Urinary bladder (tissue), 3 donors: ENCODE measurements at regions not wholly inside any gene's neighbourhood (a gene's known extent, or its start where the extent isn't known, plus 50 kb on each side); places are given as distances from the start of the nearest gene placed in this dataset.

ENCODE experiments used
- DNase-seq: peaks from one replicate; pipeline ENCODE4 v3.0.0-alpha.2; 2015; ENCODE audit errors: extremely low spot score
- H3K27ac ChIP-seq: one replicate; pipeline ENCODE4 v1.5.1; 2013; ENCODE audit warnings: low read depth, mild to moderate bottlenecking, moderate library complexity
- H3K36me3 ChIP-seq: one replicate; pipeline ENCODE4 v1.6.1; 2013; ENCODE audit warnings: mild to moderate bottlenecking, moderate library complexity; ENCODE audit not compliant: insufficient read depth
- H3K4me1 ChIP-seq: one replicate; pipeline ENCODE4 v1.6.1; 2013; ENCODE audit warnings: mild to moderate bottlenecking, moderate library complexity; ENCODE audit not compliant: insufficient read depth
- H3K4me3 ChIP-seq: one replicate; pipeline ENCODE4 v1.5.1; 2013; ENCODE audit warnings: low read depth, low read length
- WGBS: extraction: QIAGEN DNeasy Blood & Tissue Kit; methylation state at CpG from one replicate; pipeline ENCODE4 v1.1.7; 2013; 5-methylcytosine and 5-hydroxymethylcytosine counted together
- donor health status: healthy with polysubstance abuse.
- donor health status: healthy.

DNA sequence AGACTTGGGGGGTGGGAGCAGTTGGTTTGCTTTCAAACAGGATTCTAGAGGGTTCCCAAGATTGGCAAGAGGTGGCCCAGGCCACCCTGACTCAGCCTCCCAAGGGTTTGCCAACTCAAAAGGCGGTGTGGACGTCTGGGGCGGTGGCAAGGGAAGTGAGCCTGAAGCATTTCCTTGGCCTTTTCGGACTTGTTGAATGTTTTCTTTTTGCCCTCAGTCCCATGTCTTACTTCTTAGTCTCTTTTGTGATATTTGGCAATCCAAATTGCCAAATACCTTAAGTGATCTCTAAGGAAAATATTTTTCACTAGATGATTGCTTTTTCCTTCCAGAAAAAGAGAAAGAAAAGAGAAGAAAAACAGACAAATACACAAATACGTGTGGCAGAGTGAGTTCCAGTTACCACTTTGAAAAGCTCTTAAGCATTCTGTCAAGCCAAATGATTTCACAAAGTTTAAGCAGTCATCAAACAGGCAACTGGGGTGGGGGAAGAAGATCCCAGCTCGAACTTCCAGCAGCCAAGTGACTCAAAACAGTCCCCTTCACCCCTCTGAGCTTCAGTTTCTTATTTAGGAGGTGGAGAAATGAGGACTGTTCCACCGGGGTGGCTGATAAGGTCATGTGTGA, 374.6 kb upstream of the USP24 start:
- Histone ChIP-seq H3K4me3 (no peak overlapping the region), H3K27ac (no peak overlapping the region), H3K4me1 (no peaks in the 10 kb centered on the region), H3K36me3 (no peaks in the 10 kb centered on the region)
- WGBS = 60% methylated on average over 7 of the region's 7 CpGs
- DNase-seq = no peak

DNA sequence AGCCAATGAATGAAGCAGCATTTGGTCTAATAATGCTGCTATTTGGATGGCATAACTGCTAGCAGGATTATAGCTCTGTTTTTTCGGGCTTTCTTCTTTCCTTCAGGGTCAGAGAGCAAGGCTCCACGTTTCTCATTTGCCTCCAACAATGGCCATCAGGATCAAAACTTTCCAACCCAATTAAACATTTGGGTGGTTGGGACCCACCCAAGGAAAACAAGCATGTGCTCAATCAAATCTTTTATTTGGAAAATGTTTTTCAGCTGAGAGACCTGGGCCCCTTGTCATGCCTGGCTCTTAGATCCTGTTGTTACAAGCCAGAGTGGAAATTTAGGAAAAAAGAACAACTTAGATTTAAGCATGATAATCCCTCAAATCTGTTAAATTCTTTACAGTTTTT, 373.1 kb upstream of the USP24 start:
- no peak for DNase-seq
- 59% methylated on average over 2 of the region's 2 CpGs for WGBS
- Histone ChIP-seq H3K27ac (no peak overlapping the region), H3K4me1 (no peaks in the 10 kb centered on the region), H3K4me3 (no peak overlapping the region), H3K36me3 (no peaks in the 10 kb centered on the region)

DNA sequence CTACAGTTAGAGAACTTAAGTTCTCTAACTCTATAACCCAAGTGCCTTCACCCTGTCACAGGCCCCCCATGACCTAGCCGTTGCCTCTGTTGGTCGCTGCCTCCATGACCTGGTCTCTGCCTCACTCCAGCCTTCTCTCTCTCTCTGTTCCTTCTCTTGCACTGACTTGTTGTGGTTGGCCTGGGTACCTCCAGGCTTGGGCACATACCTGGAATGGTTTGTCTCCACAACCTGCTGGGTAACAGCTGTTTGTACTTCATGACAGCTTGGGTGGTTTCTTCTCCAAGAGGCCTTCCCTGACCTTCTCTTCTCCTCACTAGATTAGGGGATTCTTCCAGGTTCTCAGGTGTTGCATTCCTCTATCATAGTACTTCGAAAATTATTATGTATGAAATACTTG, 371.6 kb upstream of the USP24 start:
- H3K4me3 ChIP-seq = no peak overlapping the region

DNA sequence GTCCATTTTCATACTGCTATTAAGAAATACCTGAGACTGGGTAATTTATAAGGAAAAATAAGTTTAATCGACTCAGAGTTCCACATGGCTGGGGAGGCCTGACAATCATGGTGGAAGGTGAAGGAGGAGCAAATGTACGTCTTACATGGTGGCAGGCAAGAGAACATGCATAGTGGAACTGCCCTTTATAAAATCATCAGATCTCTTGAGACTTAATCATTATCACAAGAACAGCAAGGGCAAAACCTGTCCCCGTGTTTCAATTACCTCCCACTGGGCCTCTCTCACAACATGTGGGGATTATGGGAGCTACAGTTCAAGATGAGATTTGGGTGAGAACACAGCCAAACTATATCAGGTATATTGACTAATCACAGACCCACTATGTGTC, 370.2 kb upstream of the USP24 start:
- no peaks in the 10 kb centered on the region for H3K4me1 ChIP-seq
- DNase-seq = no peak
- WGBS = 91% methylated on average over 3 of the region's 3 CpGs
- H3K27ac ChIP-seq = no peak overlapping the region
- no peak overlapping the region for H3K4me3 ChIP-seq
- no peaks in the 10 kb centered on the region for H3K36me3 ChIP-seq

More for the DNA sequence above, 371.6 kb upstream of the USP24 start:
- Histone ChIP-seq H3K36me3 (no peaks in the 10 kb centered on the region), H3K27ac (no peak overlapping the region), H3K4me1 (no peaks in the 10 kb centered on the region)
- 96% methylated on average over 3 of the region's 3 CpGs for WGBS
- DNase-seq = no peak

DNA sequence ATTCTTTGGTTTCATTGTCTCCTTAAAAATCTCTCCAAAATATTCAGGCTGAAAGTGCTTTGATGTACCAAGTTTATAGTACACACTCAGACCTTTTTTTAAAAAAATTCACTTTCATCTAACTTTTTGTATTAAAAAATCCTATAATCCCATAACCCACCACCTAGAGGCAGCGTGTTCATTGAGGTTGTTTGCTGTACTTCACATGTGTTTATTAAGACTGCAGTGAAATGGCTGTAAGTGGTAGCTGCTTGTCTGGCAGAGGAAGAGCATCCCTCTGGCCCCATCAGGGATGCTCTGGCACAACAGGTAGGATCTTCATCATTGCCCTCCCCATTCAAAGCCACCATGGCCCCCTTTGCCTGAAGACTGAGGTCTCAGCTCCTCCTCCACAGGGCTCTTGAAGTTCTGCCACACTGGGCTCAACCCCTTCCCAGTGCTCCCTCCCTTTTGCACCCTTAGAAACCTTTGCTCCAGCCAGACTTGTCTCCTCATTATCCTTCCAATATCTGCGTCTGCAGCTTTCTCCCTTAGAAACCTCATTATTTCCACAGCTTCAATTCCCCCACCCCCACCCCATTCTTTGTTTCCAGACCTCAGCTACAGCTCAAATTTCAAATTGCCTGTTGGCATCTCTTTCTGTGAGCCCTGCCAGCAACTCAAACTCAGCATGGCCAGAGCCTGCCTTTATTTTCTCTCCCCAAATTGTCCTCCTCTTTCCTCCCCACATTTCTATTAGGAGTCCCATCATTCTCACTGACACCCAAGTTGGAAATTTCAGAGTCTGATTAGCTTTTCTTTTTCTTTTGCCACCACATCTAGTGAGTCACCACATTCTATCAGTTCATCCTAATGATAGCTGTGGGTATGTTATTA, 369.6 kb upstream of the USP24 start:
- no peak overlapping the region for H3K4me3 ChIP-seq
- peak; percentile 46 for DNase-seq
- H3K4me1 ChIP-seq = no peaks in the 10 kb centered on the region
- H3K27ac ChIP-seq = no peak overlapping the region
- H3K36me3 ChIP-seq = no peaks in the 10 kb centered on the region
- 54% methylated on average over 2 of the region's 2 CpGs for WGBS

DNA sequence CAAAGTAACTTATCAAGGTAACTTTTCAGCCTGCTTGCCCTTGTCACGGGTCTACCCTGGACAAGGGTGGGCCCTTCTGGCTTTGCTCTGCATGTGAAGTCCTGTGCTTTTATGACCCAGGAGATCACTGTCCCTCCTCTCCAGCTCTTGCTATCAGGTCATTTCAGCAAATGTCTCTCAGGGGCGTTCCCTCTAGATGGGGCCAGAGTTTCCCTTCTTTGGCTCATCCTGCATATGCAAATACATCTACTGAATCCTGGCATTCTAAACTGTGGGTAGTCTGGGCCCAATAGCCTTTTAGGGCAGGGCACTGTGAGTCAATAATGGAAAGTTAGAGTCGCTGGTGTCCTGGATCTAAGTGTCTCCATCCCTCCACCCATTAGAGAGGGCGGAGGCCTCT, 366.9 kb upstream of the USP24 start:
- DNase-seq = no peak
- 94% methylated on average over 4 of the region's 4 CpGs for WGBS
- Histone ChIP-seq H3K27ac (no peak overlapping the region), H3K4me1 (no peaks in the 10 kb centered on the region), H3K4me3 (no peak overlapping the region), H3K36me3 (no peaks in the 10 kb centered on the region)

DNA sequence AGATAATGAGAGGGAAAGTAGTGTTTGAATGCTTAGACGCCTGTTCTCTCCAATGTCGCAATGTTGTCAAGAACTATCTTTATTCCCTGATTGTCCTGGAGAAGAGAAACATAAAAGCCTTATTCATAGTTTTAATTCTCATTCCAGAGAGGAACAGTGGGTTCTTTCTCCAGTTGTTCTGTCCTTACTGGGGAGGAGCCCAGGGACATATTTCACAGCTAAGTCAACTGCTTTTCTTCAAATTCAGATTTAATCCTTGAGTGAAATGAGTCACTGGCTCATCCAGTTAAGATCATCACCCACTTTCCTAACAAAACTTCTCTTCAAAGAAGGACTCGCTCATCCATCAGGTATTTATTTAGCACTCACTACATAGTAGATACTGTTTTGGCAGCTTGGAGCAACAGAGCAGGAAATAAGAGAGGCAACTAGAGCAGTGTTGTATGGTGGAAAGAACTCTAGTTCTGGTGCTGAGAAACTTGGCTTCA, 365.7 kb upstream of the USP24 start:
- Histone ChIP-seq H3K36me3 (no peaks in the 10 kb centered on the region), H3K4me1 (no peaks in the 10 kb centered on the region), H3K27ac (no peak overlapping the region), H3K4me3 (no peak overlapping the region)
- peak; percentile 39 for DNase-seq
- 49% methylated on average over 3 of the region's 3 CpGs for WGBS

DNA sequence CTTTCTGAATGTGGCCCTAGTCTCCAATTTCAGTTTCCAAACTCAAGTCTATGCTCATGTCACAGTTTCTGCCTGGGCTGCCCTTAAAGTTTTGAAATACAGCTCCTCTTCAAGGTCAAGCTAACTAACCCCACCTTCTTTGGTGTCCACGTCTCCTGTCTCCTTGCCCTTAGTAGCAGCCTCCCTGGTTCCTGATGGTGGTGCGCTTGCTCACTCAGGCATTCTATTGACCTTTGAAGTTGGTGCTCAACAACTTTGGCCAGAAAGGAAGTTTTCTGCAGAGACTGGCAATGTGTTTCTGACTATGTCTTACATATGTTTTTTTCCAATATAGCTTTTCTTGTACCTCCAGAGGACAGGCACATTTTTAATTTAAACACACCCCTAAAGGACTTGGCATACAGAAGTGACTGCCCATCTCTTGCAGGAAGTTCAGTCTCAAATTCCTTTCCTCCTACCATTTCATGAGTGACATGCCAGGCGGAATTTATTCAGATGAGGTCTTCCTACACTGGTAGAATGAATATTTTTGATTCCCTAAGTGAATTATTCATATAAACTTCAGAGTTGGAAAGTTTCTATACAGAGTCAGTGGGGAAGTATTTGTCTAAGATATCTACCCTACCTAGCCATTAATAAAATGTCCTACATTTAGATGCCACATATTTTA, 364.3 kb upstream of the USP24 start:
- H3K4me1 ChIP-seq = no peaks in the 10 kb centered on the region
- no peaks in the 10 kb centered on the region for H3K36me3 ChIP-seq
- DNase-seq = no peak
- 97% methylated on average over 3 of the region's 3 CpGs for WGBS
- no peak overlapping the region for H3K4me3 ChIP-seq
- no peak overlapping the region for H3K27ac ChIP-seq

DNA sequence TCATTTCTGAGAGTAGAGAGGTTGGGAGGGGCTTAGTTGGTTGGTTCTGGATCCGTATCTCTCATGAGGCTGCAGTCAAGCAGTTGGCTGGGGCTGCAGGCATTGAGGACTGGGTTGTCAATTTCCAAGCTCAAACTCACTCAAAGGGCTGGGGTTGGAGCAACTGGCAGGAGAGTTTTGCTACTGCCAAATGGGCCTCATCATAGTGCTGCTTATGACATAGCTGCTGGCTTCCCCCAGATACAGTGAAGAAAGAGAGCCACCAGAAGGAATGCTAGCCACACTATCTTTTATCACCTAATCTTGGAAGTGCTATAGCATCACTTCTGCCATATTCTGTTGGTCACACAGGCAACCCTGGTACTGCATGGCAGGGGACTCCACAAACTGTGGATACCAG, 363.5 kb upstream of the USP24 start:
- H3K36me3 ChIP-seq = no peaks in the 10 kb centered on the region
- no peak overlapping the region for H3K4me3 ChIP-seq
- no peak for DNase-seq
- no peak overlapping the region for H3K27ac ChIP-seq
- H3K4me1 ChIP-seq = no peaks in the 10 kb centered on the region
- 91% methylated on average over 1 of the region's 1 CpG for WGBS

DNA sequence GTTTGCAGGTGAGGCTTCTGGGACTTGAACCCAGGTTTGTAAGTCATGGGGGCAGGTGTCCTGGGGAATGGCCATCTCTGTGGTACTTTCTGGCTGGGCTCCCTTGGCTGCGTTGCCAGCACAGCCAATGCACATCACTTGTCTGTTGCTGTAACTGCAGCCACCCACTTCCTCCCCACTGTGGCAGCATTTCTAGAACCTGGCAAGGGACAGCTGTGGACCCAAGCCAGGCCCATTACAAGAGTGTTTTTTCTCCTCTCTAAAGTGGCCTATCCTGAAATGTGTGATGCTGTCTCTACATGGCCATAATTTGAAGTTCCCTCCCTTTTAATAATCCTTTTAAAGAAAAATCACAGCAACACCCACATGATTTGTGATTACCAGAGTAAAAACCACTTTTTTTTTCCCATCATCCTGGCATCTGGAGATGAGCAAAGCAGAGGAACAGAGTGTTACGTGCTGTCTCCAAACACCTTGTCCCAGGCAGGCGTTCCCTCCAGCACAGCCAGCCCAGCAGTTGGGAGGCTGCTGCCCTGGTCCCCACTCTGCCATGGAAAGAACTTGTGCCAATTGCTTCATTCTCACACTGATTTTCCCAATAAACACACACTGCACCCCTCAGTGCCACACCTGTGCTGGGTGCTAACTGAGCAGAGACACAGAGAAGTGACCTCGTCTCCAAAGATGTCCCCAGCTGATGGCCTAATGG, 360.6 kb upstream of the USP24 start:
- no peak overlapping the region for H3K27ac ChIP-seq
- 80% methylated on average over 4 of the region's 4 CpGs for WGBS
- H3K4me3 ChIP-seq = no peak overlapping the region
- no peaks in the 10 kb centered on the region for H3K36me3 ChIP-seq
- H3K4me1 ChIP-seq = no peaks in the 10 kb centered on the region
- DNase-seq = no peak

DNA sequence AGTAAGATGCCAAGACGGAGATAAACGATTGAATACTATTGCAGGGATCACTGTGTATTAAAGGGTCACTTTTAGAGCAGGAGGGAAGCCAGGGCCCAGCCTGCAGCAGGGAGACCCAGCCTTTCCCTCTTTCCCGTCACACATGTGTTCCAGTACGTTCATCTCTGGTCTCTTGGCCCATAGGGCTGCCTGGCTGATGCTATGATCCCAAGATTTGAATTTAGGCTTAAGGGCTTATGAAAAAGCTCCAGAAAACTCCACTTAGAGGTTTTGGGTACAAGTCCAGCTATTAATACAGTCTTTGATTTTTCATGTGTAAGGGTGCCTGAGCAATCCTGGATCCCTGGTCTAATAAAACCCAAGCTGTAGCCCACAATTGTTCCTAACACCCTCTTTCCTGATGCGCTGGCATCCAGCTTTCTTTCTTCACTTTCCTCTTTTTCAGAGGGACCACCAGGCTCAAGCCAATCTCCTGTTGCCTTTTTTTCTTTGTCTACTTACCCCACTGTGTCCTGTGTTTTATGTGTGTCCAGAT, 359.6 kb upstream of the USP24 start:
- Histone ChIP-seq H3K4me3 (no peak overlapping the region), H3K4me1 (no peaks in the 10 kb centered on the region), H3K27ac (no peak overlapping the region), H3K36me3 (no peaks in the 10 kb centered on the region)
- DNase-seq = no peak
- 80% methylated on average over 5 of the region's 5 CpGs for WGBS

DNA sequence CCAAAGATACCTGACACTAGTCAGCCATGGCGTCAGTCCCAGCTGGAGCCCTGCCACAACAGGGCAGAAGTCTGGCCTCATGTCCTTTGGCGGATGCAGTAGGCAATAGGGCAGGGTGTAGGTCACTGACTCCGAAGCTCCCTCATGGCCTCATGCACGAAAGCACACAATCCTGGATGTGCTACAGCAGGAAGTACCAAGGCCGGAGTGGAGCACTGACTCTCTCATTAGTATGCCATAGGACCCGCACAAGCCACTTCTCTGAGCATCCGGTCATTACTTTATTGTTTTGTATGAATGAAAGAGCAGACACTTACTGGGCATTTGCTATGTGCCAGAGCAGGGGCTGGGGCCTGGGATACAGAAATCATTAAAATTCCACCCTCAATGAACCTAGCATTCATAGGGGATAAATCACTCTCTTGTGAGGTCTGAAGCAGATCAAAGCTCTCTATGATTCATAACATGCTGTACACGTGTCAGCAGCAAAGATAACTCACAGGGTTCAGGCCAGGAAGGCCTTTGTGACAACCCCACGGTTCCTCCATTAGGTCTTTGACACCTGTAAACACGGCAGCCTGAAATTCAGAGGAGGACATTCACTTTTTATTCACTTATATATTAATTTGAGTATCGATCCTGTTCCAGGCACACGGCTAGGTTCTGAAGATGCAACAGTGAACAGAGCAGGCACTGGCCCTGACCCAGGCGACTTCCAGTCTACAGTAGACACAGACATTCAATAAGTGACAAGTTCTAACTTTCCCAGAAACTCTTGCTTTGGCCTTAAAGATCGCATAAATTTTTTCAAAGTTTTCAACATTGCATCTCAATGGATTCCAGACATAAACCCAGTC, 357.9 kb upstream of the USP24 start:
- WGBS = 89% methylated on average over 14 of the region's 14 CpGs
- H3K36me3 ChIP-seq = no peaks in the 10 kb centered on the region
- no peaks in the 10 kb centered on the region for H3K4me1 ChIP-seq
- no peak for DNase-seq
- H3K4me3 ChIP-seq = no peak overlapping the region
- no peak overlapping the region for H3K27ac ChIP-seq
